Sigmoid colon (tissue), 3 donors: ENCODE measurements at regions not wholly inside any gene's neighbourhood (a gene's known extent, or its start where the extent isn't known, plus 50 kb on each side); places are given as distances from the start of the nearest gene placed in this dataset.

Experiments
- CTCF ChIP-seq, 4 experiments: fragments of 450-650 bp in 3 of 4; fragments of 200-600 bp in 1 of 4; IDR thresholded peaks; one replicate each; pipeline ENCODE4 v1.5.1; 2016 to 2019; ENCODE audit warnings: antibody characterized with exemption in 4 of 4, mild to moderate bottlenecking in 3 of 4, moderate library complexity in 2 of 4
- POLR2A ChIP-seq, 2 donors: fragments of 450-650 bp; IDR thresholded peaks; one replicate each; pipeline ENCODE4 v1.6.1; 2016; ENCODE audit warnings: antibody characterized with exemption in 2 of 2, mild to moderate bottlenecking in 2 of 2, moderate library complexity in 2 of 2

GRCh38 chr6:21448485-21449109, 145.0 kb upstream of the SOX4 start:
- TF ChIP-seq CTCF (IDR thresholded peaks at IDR 0.05) = no peak
- TF ChIP-seq POLR2A (IDR thresholded peaks at IDR 0.05) = no peak
